ENCODE measurements at regions not wholly inside any gene's neighbourhood (a gene's known extent, or its start where the extent isn't known, plus 50 kb on each side); places are given as distances from the start of the nearest gene placed in this dataset.
"Not testable (repeated sequence)": the region's sequence is repeated elsewhere in the genome, so short reads cannot be mapped to it uniquely, and the experiment has no call there.

DNA sequence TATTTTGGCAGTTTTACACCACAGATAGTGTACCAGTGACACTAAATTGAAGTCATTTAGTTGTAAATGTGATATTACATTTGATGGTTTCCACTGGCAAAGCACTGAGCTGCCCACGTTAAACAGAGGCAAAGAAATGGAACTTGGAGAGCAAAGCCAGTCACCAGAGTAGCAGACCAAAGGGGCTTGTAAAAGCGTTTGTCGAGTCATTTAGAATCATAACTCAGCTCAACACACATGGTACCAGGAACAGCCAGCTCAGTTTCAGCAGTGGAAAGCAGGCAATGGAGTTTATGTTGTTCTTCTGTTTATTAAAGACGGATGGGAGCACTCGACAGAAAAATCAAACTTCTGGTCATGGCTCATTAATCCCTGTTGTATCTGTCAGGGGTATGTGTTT lies 91.2 kb downstream of the POU3F3 start:
- Mint-ChIP-seq H3K9me3 (ENCODE audit: low read depth) (no peaks in the 10 kb centered on the region), H3K4me3 (no peak overlapping the region), H3K27me3 (peaks cover 19% of the 10 kb centered on the region), H3K36me3 (no peaks in the 10 kb centered on the region), H3K27ac (no peak overlapping the region), H3K4me1 (no peaks in the 10 kb centered on the region)
- DNase-seq (no peak), ATAC-seq (no peak)
- CTCF ChIA-PET: no interaction called here

DNA sequence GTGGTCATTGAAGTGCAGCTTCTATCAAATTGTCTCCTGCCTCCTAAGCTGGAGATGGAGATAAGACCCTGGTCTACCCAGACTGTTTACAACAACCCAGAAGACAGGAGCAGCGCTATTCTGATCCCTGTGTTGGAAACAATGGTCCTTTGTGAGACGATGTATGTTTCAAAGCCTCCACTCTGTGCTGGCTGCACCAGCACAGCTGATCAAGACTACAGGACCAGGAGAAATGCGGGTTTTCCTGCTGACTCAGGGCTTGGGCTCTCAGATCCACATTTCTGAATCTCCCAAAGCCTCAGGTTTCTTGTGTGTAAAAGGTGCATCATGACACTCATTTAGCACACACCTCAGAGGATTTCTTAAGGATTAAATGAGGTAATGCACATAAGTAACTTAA lies 92.0 kb downstream of the POU3F3 start:
- Mint-ChIP-seq H3K9me3 (ENCODE audit: low read depth) (no peaks in the 10 kb centered on the region), H3K27ac (no peak overlapping the region), H3K4me1 (no peaks in the 10 kb centered on the region), H3K4me3 (no peak overlapping the region), H3K27me3 (peaks cover 19% of the 10 kb centered on the region), H3K36me3 (no peaks in the 10 kb centered on the region)
- CTCF ChIA-PET: no interaction called here
- no peak for DNase-seq
- no peak for ATAC-seq

DNA sequence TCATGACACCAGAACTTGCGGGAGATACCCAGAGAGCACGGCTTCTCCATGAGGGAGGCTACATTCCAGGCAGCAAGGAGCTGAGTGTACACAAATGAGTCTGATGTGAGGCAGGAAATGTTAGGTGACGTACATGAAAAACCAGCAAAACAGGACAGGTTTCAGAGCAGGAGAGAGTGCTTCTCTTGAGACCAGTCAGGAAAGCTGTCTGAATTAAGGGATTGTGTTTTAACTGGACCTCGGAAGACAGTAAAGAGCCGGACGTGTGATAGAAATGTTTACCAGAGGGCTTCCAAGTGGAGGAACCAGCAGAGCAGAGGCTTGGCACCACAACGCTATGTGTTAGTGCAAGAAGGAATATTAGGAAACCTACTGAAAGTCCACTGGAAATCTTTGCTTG lies 90.4 kb upstream of the MRPS9 start:
- peaks cover 16% of the 10 kb centered on the region for H3K27me3 Mint-ChIP-seq
- H3K27ac Mint-ChIP-seq; H3K4me1 Mint-ChIP-seq; DNase-seq; ATAC-seq; CTCF ChIA-PET; H3K36me3 Mint-ChIP-seq; H3K4me3 Mint-ChIP-seq; H3K9me3 Mint-ChIP-seq (ENCODE audit: low read depth): not testable (repeated sequence)

DNA sequence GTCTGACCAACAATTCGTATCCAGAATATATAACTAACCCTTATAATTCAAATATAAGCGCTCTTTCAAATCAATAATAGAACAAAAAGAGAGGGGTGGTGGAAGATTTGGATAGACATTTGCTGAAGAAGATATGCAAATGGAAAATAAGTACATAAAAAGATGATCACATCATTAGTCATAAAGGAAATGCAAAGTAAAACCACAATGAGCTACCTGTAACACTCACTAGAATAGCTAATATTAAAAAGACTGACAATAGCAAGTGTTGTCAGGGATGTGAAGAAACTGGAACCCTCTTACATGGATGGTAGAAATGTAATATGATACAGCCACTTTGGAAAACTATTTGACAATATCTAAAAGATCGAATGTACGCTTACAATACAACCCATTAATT lies 84.9 kb upstream of the MRPS9 start:
- no peak overlapping the region for H3K27ac Mint-ChIP-seq
- peaks cover 8% of the 10 kb centered on the region for H3K27me3 Mint-ChIP-seq
- DNase-seq (no peak), ATAC-seq (no peak)
- CTCF ChIA-PET: no interaction called here
- no peaks in the 10 kb centered on the region for H3K36me3 Mint-ChIP-seq
- H3K4me1 Mint-ChIP-seq: no peaks in the 10 kb centered on the region
- no peaks in the 10 kb centered on the region for H3K9me3 Mint-ChIP-seq (ENCODE audit: low read depth)
- no peak overlapping the region for H3K4me3 Mint-ChIP-seq

DNA sequence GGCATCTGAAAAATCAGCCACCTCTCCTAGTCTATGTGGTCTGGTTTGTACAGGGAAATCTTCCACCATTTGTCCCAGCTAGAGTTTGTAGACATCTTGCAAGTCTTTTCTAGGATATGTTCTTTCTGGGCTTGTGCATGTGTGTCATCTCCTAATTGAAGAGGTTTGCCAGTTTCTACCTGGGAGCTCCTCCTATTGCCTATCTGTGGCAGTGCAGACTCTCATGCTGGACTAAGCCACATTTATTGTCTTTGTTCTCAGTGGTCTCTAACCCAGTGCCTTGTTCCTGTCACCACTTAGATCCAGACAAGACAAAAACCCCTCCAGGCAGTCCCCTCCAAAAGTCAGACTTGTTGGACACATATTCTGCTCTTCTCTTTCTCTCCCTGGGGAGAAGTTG lies 72.0 kb upstream of the MRPS9 start:
- no peak for DNase-seq
- no peak for ATAC-seq
- no peak overlapping the region for H3K4me3 Mint-ChIP-seq
- peaks cover 8% of the 10 kb centered on the region for H3K9me3 Mint-ChIP-seq (ENCODE audit: low read depth)
- no peaks in the 10 kb centered on the region for H3K27me3 Mint-ChIP-seq
- H3K4me1 Mint-ChIP-seq: no peaks in the 10 kb centered on the region
- CTCF ChIA-PET: no interaction called here
- H3K36me3 Mint-ChIP-seq: no peaks in the 10 kb centered on the region
- H3K27ac Mint-ChIP-seq: no peak overlapping the region

DNA sequence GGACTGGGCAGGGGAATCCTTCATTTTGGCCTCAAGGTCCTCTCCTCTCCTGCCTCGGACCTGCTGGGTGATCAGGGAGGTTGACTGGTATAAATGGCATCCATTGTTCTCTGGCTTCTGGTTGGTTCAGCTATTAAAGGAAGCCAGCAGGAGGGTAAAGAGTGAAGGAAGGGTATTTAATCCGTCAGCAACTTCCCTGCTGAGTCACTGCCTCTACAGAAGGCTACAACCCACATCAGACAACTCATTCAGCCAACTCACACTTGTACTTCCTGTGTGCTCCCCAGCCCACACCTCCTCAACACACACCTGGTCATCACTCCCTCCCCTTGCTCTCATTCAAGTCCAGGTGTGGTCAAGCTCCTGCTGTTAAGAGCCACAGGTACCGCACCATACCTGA lies 68.3 kb upstream of the MRPS9 start:
- no peak overlapping the region for H3K4me3 Mint-ChIP-seq
- H3K27ac Mint-ChIP-seq: no peak overlapping the region
- no peaks in the 10 kb centered on the region for H3K36me3 Mint-ChIP-seq
- DNase-seq (no peak), ATAC-seq (no peak)
- peaks cover 2% of the 10 kb centered on the region for H3K9me3 Mint-ChIP-seq (ENCODE audit: low read depth)
- no peaks in the 10 kb centered on the region for H3K4me1 Mint-ChIP-seq
- H3K27me3 Mint-ChIP-seq: no peaks in the 10 kb centered on the region
- CTCF ChIA-PET: no interaction called here

DNA sequence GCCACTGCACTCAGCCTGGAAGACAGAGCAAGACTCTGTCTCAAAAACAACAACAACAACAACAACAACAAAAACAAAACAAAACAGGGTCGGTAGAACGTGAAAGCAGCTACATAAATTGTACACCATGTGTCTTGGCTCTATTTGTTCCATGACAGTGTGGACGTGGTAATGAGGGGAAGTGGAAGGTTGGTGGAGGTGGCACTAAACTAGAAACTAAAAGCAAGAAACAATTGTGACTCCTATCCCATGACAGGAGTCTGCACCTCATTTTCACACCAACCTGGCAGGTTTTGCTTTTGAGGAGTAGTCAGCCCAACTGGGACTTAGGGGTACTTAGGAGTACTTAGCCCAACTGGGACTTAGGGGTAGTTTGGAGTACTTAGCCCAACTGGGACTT lies 62.5 kb upstream of the MRPS9 start:
- Mint-ChIP-seq H3K4me1 (peaks cover 5% of the 10 kb centered on the region), H3K27me3 (no peaks in the 10 kb centered on the region), H3K27ac (no peak overlapping the region), H3K4me3 (no peak overlapping the region), H3K36me3 (no peaks in the 10 kb centered on the region), H3K9me3 (ENCODE audit: low read depth) (no peaks in the 10 kb centered on the region)
- ATAC-seq: no peak
- CTCF ChIA-PET: no interaction called here
- no peak for DNase-seq

DNA sequence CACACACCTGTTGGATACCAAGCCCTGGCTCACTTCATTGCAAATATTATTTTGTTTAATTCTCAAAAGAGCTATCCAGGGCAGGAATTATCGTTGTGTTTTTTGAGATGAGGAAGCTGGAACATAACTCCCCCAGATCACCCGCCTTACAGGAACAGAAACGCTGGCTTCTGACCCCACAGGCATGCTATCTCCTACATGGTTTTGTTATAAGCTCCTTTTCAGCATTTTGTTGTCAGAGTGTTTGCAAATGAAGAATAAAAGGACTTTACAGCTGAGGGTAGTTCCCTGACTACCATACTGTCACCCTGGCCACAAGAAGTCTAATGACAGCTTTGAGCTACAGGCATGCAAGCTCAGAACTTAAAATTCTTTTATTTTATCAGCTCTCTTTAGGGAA lies 62.0 kb upstream of the MRPS9 start:
- Mint-ChIP-seq H3K27ac (no peak overlapping the region), H3K36me3 (no peaks in the 10 kb centered on the region), H3K4me1 (peaks cover 5% of the 10 kb centered on the region), H3K9me3 (ENCODE audit: low read depth) (no peaks in the 10 kb centered on the region), H3K27me3 (no peaks in the 10 kb centered on the region), H3K4me3 (no peak overlapping the region)
- CTCF ChIA-PET: no interaction called here
- ATAC-seq (no peak), DNase-seq (no peak)

DNA sequence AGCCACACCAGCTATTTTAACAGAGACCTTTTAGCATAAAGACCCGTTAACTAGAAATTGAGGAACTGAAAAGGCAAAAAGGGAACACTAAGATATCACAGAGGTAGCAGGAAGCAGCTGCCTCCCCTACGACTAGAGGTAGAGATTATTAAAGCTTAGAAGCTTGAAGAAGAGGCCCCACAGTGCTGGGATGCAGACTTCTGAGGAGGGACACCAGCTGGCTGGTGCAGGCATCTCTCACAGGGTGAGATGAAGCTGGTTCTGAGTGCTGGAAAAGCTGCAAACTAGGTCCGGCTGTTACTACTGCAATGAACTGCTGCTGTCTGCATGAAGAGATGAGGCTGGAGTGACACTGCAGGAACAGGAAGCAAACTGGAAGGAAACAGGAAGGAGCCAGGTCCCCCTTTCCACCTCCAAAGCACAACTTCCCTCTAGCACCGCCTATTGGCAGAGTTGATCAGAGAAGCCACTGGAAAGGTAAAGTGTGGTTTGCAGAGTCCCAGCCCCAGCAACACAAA lies 61.2 kb upstream of the MRPS9 start:
- H3K9me3 Mint-ChIP-seq (ENCODE audit: low read depth): no peaks in the 10 kb centered on the region
- no peak overlapping the region for H3K27ac Mint-ChIP-seq
- H3K36me3 Mint-ChIP-seq: no peaks in the 10 kb centered on the region
- DNase-seq (no peak), ATAC-seq (no peak)
- no peak overlapping the region for H3K4me3 Mint-ChIP-seq
- CTCF ChIA-PET: no interaction called here
- H3K4me1 Mint-ChIP-seq: peaks cover 5% of the 10 kb centered on the region
- H3K27me3 Mint-ChIP-seq: no peaks in the 10 kb centered on the region

DNA sequence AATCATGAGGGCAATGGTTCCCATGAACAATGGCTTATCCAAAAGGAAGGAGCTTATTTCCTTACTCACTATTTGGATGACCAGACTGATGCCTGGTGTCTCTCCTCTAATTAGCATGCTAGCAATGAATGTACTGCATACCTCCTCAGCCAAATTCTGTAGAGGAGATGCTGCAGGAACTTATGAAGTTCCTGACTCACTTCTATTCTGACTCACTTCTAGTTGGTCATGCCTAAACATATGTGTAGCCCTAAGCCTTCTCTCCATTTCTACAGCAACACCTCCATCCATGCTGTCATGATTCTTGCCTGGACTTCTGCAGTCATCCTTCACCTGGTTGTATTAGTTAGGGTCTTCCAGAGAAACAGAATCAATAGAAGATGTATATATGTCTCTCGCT lies 59.9 kb upstream of the MRPS9 start:
- Mint-ChIP-seq H3K27me3 (no peaks in the 10 kb centered on the region), H3K9me3 (ENCODE audit: low read depth) (no peaks in the 10 kb centered on the region), H3K4me1 (peaks cover 5% of the 10 kb centered on the region), H3K4me3 (no peak overlapping the region), H3K36me3 (no peaks in the 10 kb centered on the region), H3K27ac (no peak overlapping the region)
- DNase-seq: no peak
- CTCF ChIA-PET: no interaction called here
- no peak for ATAC-seq

DNA sequence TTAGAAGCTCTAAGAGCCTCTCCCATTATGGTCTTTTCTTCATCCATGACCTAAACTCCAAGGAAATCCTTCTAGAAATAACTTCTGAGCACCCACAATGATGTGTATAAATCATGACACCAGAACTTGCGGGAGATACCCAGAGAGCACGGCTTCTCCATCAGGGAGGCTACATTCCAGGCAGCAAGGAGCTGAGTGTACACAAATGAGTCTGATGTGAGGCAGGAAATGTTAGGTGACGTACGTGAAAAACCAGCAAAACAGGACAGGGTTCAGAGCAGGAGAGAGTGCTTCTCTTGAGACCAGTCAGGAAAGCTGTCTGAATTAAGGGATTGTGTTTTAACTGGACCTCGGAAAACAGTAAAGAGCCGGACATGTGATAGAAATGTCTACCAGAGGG lies 58.1 kb upstream of the MRPS9 start:
- H3K27ac Mint-ChIP-seq; H3K9me3 Mint-ChIP-seq (ENCODE audit: low read depth); CTCF ChIA-PET; DNase-seq; H3K27me3 Mint-ChIP-seq; H3K4me1 Mint-ChIP-seq; H3K4me3 Mint-ChIP-seq; ATAC-seq; H3K36me3 Mint-ChIP-seq: not testable (repeated sequence)

DNA sequence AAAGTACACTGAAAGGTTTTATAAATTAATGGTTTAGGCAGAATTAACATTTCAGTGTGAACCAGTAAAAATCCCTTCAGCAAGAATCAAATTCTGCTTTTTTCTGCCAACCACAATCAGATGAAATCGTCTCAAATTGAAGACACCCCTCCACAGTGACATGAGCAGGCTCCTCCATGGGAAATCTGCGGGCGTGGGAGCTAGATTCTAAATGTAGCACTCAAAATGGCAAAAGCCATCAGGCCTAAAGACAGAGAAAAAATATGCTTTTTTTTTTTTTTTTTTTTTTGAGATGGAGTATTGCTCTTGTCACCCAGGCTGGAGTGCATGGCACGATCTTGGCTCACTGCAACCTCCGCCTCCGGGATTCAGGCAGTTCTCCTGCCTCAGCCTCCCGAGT lies 55.8 kb upstream of the MRPS9 start:
- Mint-ChIP-seq H3K27me3 (no peaks in the 10 kb centered on the region), H3K4me3 (no peak overlapping the region), H3K36me3 (no peaks in the 10 kb centered on the region), H3K27ac (no peak overlapping the region), H3K9me3 (ENCODE audit: low read depth) (no peaks in the 10 kb centered on the region), H3K4me1 (no peaks in the 10 kb centered on the region)
- CTCF ChIA-PET: no interaction called here
- ATAC-seq (no peak), DNase-seq (no peak)

Data from activated CD8-positive, alpha-beta memory T cell treated with anti-CD3 and anti-CD28 coated beads, Interleukin-2, amount 10 ng/mL, durations not matched to agents 7 days and 5 days (primary cell).